Ishikawa (cell line): ENCODE measurements at regions not wholly inside any gene's neighbourhood (a gene's known extent, or its start where the extent isn't known, plus 50 kb on each side); places are given as distances from the start of the nearest gene placed in this dataset.

Source experiments
- CEBPB ChIP-seq: IDR thresholded peaks from 2 replicates; pipeline ENCODE4 v1.6.1; 2012
- CREB1 ChIP-seq: IDR thresholded peaks from 2 replicates; pipeline ENCODE4 v1.6.1; 2012; ENCODE audit warnings: low read depth
- EGR1 ChIP-seq: IDR thresholded peaks from 2 replicates; pipeline ENCODE4 v1.6.1; 2012
- FOXM1 ChIP-seq: IDR thresholded peaks from 2 replicates; pipeline ENCODE4 v1.6.1; 2012; ENCODE audit warnings: low read depth, borderline replicate concordance
- NFIC ChIP-seq: IDR thresholded peaks from 2 replicates; pipeline ENCODE4 v1.6.1; 2012
- RAD21 ChIP-seq: IDR thresholded peaks from 2 replicates; pipeline ENCODE4 v1.6.1; 2012; ENCODE audit warnings: low read depth
- TAF1 ChIP-seq: IDR thresholded peaks from 2 replicates; pipeline ENCODE4 v1.6.1; 2012; ENCODE audit warnings: low read depth, mild to moderate bottlenecking
- TCF12 ChIP-seq: IDR thresholded peaks from 2 replicates; pipeline ENCODE4 v1.6.1; 2012; ENCODE audit warnings: low read depth
- TEAD4 ChIP-seq: IDR thresholded peaks from 2 replicates; pipeline ENCODE4 v1.6.1; 2012
- YY1 ChIP-seq: IDR thresholded peaks from 2 replicates; pipeline ENCODE4 v1.6.1; 2012; ENCODE audit warnings: low read depth
- ZBTB7A ChIP-seq: IDR thresholded peaks from 2 replicates; pipeline ENCODE4 v1.6.1; 2012; ENCODE audit warnings: low read depth
- TF ChIP-seq, protein P1 (sequence below): IDR thresholded peaks from 2 replicates; pipeline ENCODE4 v1.6.1; 2012
- TF ChIP-seq, protein P2 (sequence below): IDR thresholded peaks from 2 replicates; pipeline ENCODE4 v1.6.1; 2012
- TF ChIP-seq, protein P3 (sequence below): IDR thresholded peaks from 2 replicates; pipeline ENCODE4 v1.6.1; 2012; ENCODE audit warnings: low read depth, mild to moderate bottlenecking

DNA sequence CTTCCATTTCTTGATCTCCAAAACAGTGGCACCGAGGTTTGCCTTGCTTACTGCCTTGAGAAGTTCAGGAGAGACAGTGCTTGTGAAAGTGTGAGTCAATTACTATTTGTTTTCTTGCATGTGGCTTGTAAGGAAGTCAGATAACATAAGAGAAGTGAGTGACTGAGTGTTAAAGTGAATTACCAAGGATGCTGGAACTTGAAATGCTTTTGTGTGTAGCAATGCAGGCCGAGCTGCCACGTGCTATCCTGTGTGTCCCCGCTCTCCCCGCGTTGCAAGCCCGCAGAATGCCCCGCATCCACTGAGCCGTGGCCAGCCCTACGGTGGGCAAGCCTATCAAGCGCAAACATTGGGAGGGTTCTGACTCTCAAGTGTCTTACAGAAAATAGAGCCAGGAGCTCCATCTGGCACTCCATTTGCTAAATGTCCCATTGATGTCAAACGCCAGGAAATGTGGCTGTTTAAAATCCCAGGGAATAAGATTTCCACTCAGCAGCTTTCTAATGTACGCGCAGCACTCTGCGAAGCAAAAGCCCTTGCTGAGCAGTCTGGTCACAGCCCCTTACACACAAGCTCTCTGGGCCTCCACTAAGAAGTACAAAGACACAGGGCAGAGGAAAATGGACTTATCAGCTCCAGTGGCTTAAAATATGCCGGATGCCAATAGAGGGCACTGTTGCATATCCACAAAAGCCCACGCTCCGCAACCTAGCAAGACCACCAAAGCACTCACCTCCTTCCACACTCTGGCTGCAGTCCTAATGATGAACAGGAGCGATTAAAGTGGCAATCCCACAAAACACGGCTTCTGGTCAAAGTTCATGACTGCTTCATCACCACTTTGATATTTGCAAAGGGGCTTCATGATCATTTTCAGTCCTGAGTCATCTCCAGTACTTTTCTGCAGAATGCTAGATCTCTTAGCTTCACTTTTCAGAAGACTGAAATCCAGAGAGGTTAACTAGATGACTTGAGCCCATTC lies 158.0 kb upstream of the ITGB1 start:
- TF ChIP-seq CREB1 = no peak
- peak; percentile 69 for TF ChIP-seq RAD21

DNA sequence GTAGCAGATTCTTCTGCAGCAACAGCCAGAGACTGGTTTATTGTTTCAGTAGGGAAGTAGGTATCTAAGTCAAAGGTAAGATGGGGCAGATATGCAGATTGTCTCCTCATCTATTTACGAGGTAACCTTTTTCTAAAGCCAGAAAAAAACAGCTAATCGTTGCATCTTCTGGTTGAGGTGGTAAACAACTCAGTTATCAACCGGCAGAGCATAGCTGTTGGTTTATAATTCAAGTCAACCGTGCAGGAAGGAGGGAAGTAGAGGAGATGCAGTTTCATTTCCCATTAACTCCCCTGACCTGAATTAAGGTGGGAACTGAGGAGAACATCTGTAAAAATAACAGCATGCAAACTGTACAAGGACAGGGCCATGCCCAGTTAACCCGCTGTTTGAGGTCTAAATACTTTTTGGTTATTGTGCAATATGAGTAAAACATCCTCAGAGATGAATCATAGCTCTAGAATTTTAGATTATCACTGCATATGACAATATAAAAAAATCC lies 156.5 kb upstream of the ITGB1 start:
- no peak for TF ChIP-seq RAD21
- TF ChIP-seq, protein P1, sequence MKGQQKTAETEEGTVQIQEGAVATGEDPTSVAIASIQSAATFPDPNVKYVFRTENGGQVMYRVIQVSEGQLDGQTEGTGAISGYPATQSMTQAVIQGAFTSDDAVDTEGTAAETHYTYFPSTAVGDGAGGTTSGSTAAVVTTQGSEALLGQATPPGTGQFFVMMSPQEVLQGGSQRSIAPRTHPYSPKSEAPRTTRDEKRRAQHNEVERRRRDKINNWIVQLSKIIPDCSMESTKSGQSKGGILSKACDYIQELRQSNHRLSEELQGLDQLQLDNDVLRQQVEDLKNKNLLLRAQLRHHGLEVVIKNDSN = no peak
- TF ChIP-seq CEBPB = no peak
- TF ChIP-seq, protein P2, sequence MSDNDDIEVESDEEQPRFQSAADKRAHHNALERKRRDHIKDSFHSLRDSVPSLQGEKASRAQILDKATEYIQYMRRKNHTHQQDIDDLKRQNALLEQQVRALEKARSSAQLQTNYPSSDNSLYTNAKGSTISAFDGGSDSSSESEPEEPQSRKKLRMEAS = no peak
- TF ChIP-seq, protein P3, sequence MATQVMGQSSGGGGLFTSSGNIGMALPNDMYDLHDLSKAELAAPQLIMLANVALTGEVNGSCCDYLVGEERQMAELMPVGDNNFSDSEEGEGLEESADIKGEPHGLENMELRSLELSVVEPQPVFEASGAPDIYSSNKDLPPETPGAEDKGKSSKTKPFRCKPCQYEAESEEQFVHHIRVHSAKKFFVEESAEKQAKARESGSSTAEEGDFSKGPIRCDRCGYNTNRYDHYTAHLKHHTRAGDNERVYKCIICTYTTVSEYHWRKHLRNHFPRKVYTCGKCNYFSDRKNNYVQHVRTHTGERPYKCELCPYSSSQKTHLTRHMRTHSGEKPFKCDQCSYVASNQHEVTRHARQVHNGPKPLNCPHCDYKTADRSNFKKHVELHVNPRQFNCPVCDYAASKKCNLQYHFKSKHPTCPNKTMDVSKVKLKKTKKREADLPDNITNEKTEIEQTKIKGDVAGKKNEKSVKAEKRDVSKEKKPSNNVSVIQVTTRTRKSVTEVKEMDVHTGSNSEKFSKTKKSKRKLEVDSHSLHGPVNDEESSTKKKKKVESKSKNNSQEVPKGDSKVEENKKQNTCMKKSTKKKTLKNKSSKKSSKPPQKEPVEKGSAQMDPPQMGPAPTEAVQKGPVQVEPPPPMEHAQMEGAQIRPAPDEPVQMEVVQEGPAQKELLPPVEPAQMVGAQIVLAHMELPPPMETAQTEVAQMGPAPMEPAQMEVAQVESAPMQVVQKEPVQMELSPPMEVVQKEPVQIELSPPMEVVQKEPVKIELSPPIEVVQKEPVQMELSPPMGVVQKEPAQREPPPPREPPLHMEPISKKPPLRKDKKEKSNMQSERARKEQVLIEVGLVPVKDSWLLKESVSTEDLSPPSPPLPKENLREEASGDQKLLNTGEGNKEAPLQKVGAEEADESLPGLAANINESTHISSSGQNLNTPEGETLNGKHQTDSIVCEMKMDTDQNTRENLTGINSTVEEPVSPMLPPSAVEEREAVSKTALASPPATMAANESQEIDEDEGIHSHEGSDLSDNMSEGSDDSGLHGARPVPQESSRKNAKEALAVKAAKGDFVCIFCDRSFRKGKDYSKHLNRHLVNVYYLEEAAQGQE = no peak

DNA sequence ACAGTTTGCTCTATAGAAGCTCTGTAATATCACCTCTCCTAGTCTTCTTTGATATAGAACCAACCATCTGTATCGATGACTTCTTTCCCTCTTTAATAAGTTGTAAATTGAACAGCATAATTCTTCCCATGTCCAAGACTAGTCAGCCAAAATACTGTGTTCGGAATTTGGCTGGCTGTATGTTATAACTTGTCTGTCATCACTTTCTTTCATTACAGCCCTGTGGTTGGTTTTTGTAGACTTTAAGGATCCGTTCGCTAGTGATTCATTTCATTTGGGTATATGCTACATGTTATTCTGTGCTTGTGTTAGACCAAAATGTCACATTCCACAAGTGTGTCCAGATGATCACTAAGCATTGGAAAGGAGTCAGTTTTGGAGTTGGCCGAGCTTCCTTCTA lies 155.4 kb upstream of the ITGB1 start:
- TF ChIP-seq YY1 (no peak), EGR1 (no peak), TCF12 (no peak), CEBPB (no peak), CREB1 (no peak), FOXM1 (no peak), NFIC (no peak), RAD21 (no peak), TAF1 (no peak), ZBTB7A (no peak)
- TF ChIP-seq, protein P2 = no peak
- TF ChIP-seq, protein P3 = no peak
- TF ChIP-seq, protein P1 = no peak

DNA sequence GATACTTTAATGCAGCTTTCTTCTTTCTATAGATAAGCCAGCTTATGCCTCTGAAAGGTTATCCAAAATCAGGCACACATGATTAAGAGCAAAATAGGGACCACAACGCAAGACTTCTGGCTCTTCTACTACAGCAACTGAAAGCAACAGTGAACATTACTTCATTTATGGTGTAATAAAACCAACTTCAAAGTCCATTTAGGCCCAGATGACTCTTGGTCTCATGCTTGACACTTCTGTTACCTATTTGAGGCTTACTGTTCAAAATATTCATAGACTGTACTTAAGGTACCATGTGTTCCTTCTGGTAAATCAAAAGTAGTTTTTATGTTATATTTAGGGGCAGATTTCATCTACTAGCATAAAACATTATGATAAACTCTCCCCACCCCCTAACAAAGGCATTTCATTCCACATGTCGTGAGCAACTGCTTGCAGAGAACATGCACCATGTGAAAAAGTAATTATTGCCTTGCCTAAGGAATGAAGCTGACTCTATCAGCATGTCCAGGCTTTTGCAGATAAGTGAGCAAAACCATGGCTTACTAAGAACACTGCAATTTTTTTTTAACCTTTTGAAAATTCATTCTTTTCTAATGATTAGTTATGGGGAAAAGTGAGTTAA lies 154.9 kb upstream of the ITGB1 start:
- TF ChIP-seq TAF1 (no peak), TCF12 (no peak), CREB1 (no peak), CEBPB (no peak), TEAD4 (no peak), NFIC (no peak), RAD21 (no peak), FOXM1 (no peak), EGR1 (no peak)
- TF ChIP-seq, protein P3 = no peak
- TF ChIP-seq, protein P2 = no peak
